WTC11 (cell line): ENCODE measurements at regions not wholly inside any gene's neighbourhood (a gene's known extent, or its start where the extent isn't known, plus 50 kb on each side); places are given as distances from the start of the nearest gene placed in this dataset.

ENCODE experiments used
- ATAC-seq: fragments of 200-7000 bp; cut with Tn5 transposase; 2 replicates; pipeline ENCODE4 v1.10.0; 2021; ENCODE audit warnings: mild to moderate bottlenecking, moderate library complexity
- CTCF ChIA-PET: fragments of 300-600 bp; sonication (Branson Sonifier 250); formaldehyde crosslinking; loops from one replicate; lab custom pipeline; 2021; ENCODE audit warnings: antibody characterized with exemption; lab: Charles Lee
- POLR2A ChIA-PET: fragments of 350-600 bp; sonication (Branson Sonifier 250); formaldehyde crosslinking; loops from one replicate; lab custom pipeline; 2021; ENCODE audit warnings: antibody characterized with exemption; lab: Charles Lee
- DNase-seq: peaks from one replicate; pipeline ENCODE4 v3.0.0; 2021; ENCODE audit warnings: low spot score
- H3K27ac Mint-ChIP-seq: 2 replicates; pipeline ENCODE4 v1.8.0; 2021; ENCODE audit warnings: mixed read lengths
- H3K27me3 Mint-ChIP-seq: 2 replicates; pipeline ENCODE4 v1.8.0; 2021; ENCODE audit warnings: low read depth, mild to moderate bottlenecking, moderate library complexity, mixed read lengths
- H3K36me3 Mint-ChIP-seq: 2 replicates; pipeline ENCODE4 v1.8.0; 2021; ENCODE audit warnings: mixed read lengths
- H3K4me1 Mint-ChIP-seq: 2 replicates; pipeline ENCODE4 v1.8.0; 2022; ENCODE audit warnings: mixed read lengths
- H3K4me3 Mint-ChIP-seq: 2 replicates; pipeline ENCODE4 v1.8.0; 2021; ENCODE audit warnings: mild to moderate bottlenecking, moderate library complexity, mixed read lengths
- H3K9me3 Mint-ChIP-seq: 2 replicates; pipeline ENCODE4 v1.8.0; 2021; ENCODE audit warnings: mixed read lengths
- E2F4 ChIP-seq: sonication (generic); formaldehyde crosslinking; IDR thresholded peaks from 2 replicates; pipeline ENCODE4 v1.8.1; 2022; ENCODE audit warnings: low read depth, mild to moderate bottlenecking, moderate library complexity, missing genetic modification reagents, borderline replicate concordance
- FOXJ3 ChIP-seq: sonication (generic); formaldehyde crosslinking; IDR thresholded peaks from 2 replicates; pipeline ENCODE4 v1.9.0; 2021; ENCODE audit warnings: missing genetic modification reagents, mild to moderate bottlenecking, borderline replicate concordance
- FOXP1 ChIP-seq: sonication (generic); formaldehyde crosslinking; IDR thresholded peaks from 2 replicates; pipeline ENCODE4 v1.8.0; 2022; ENCODE audit warnings: missing genetic modification reagents, mild to moderate bottlenecking, moderate library complexity, borderline replicate concordance
- GTF2I ChIP-seq: fragments of 250-450 bp; sonication (Bioruptor Pico); conservative IDR thresholded peaks from 2 replicates; pipeline ENCODE4 v1.4.0; 2021; ENCODE audit warnings: mild to moderate bottlenecking
- NFATC4 ChIP-seq: fragments of 250-450 bp; sonication (Bioruptor Pico); IDR thresholded peaks from 2 replicates; pipeline ENCODE4 v1.9.0; 2021; ENCODE audit warnings: mild to moderate bottlenecking
- NFE2L1 ChIP-seq: sonication (generic); formaldehyde crosslinking; IDR thresholded peaks from 2 replicates; pipeline ENCODE4 v1.8.1; 2023; ENCODE audit warnings: missing genetic modification reagents
- NR1H2 ChIP-seq: sonication (generic); formaldehyde crosslinking; IDR thresholded peaks from 2 replicates; pipeline ENCODE4 v1.9.0; 2021; ENCODE audit warnings: mild to moderate bottlenecking, moderate library complexity, missing genetic modification reagents
- RELA ChIP-seq: sonication (generic); formaldehyde crosslinking; IDR thresholded peaks from 2 replicates; pipeline ENCODE4 v1.8.1; 2022; ENCODE audit warnings: missing genetic modification reagents, mild to moderate bottlenecking, borderline replicate concordance
- SP1 ChIP-seq: sonication (generic); formaldehyde crosslinking; conservative IDR thresholded peaks from 2 replicates; pipeline ENCODE4 v1.8.1; 2022; ENCODE audit warnings: missing genetic modification reagents
- TCF7 ChIP-seq: sonication (generic); formaldehyde crosslinking; IDR thresholded peaks from 2 replicates; pipeline ENCODE4 v1.8.0; 2022; ENCODE audit warnings: mild to moderate bottlenecking, low read depth, missing genetic modification reagents, moderate library complexity
- TEAD1 ChIP-seq: sonication (generic); formaldehyde crosslinking; IDR thresholded peaks from 2 replicates; pipeline ENCODE4 v1.8.0; 2022; ENCODE audit warnings: mild to moderate bottlenecking, missing genetic modification reagents
- TEAD4 ChIP-seq: sonication (generic); formaldehyde crosslinking; IDR thresholded peaks from 2 replicates; pipeline ENCODE4 v1.8.0; 2022; ENCODE audit warnings: mild to moderate bottlenecking, missing genetic modification reagents
- ZBTB43 ChIP-seq: sonication (generic); formaldehyde crosslinking; IDR thresholded peaks from 2 replicates; pipeline ENCODE4 v1.8.1; 2023; ENCODE audit warnings: mild to moderate bottlenecking, missing genetic modification reagents
- ZNF121 ChIP-seq: sonication (generic); formaldehyde crosslinking; IDR thresholded peaks from 2 replicates; pipeline ENCODE4 v1.8.0; 2023; ENCODE audit warnings: missing genetic modification reagents
- ZNF317 ChIP-seq: sonication (generic); formaldehyde crosslinking; IDR thresholded peaks from 2 replicates; pipeline ENCODE4 v1.8.1; 2023; ENCODE audit warnings: low read depth, mild to moderate bottlenecking, moderate library complexity, missing genetic modification reagents, borderline replicate concordance
- ZNF423 ChIP-seq: fragments of 250-450 bp; sonication (Bioruptor Pico); IDR thresholded peaks from 2 replicates; pipeline ENCODE4 v2.1.2; 2022; ENCODE audit warnings: mild to moderate bottlenecking, moderate library complexity
- TF ChIP-seq, protein P1 (sequence below): sonication (generic); formaldehyde crosslinking; IDR thresholded peaks from 2 replicates; pipeline ENCODE4 v1.8.1; 2023; ENCODE audit warnings: mild to moderate bottlenecking, missing genetic modification reagents, moderate library complexity
- TF ChIP-seq, protein P2 (sequence below): sonication (generic); formaldehyde crosslinking; IDR thresholded peaks from 2 replicates; pipeline ENCODE4 v1.8.0; 2022; ENCODE audit warnings: mild to moderate bottlenecking, missing genetic modification reagents
- TF ChIP-seq, protein P3 (sequence below): sonication (generic); formaldehyde crosslinking; IDR thresholded peaks from 2 replicates; pipeline ENCODE4 v1.8.0; 2023; ENCODE audit warnings: missing genetic modification reagents
- TF ChIP-seq, protein P4 (sequence below): sonication (generic); formaldehyde crosslinking; IDR thresholded peaks from 2 replicates; pipeline ENCODE4 v1.8.0; 2022; ENCODE audit warnings: missing genetic modification reagents

GRCh38 chr1:36664571-36665287 is 182.0 kb upstream of the CSF3R start (continued):
- TF ChIP-seq RELA (no peak), ZNF121 (CRISPR knock-in tag) (no peak)

GRCh38 chr1:36663772-36664430 is 181.2 kb upstream of the CSF3R start:
- H3K4me3 Mint-ChIP-seq = no peak overlapping the region
- no peak for TF ChIP-seq SP1 (CRISPR knock-in tag)
- no peak for TF ChIP-seq FOXP1 (CRISPR knock-in tag)
- TF ChIP-seq, protein P1, sequence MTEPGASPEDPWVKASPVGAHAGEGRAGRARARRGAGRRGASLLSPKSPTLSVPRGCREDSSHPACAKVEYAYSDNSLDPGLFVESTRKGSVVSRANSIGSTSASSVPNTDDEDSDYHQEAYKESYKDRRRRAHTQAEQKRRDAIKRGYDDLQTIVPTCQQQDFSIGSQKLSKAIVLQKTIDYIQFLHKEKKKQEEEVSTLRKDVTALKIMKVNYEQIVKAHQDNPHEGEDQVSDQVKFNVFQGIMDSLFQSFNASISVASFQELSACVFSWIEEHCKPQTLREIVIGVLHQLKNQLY (CRISPR knock-in tag) = no peak
- TF ChIP-seq, protein P2, sequence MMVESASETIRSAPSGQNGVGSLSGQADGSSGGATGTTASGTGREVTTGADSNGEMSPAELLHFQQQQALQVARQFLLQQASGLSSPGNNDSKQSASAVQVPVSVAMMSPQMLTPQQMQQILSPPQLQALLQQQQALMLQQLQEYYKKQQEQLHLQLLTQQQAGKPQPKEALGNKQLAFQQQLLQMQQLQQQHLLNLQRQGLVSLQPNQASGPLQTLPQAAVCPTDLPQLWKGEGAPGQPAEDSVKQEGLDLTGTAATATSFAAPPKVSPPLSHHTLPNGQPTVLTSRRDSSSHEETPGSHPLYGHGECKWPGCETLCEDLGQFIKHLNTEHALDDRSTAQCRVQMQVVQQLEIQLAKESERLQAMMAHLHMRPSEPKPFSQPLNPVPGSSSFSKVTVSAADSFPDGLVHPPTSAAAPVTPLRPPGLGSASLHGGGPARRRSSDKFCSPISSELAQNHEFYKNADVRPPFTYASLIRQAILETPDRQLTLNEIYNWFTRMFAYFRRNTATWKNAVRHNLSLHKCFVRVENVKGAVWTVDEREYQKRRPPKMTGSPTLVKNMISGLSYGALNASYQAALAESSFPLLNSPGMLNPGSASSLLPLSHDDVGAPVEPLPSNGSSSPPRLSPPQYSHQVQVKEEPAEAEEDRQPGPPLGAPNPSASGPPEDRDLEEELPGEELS (CRISPR knock-in tag) = no peak
- TF ChIP-seq RELA = no peak
- H3K9me3 Mint-ChIP-seq = no peaks in the 10 kb centered on the region
- H3K4me1 Mint-ChIP-seq = no peaks in the 10 kb centered on the region
- ChIA-PET POLR2A (no interaction called here), CTCF (interaction anchor here (0.7 kb wide), 1 partner anchor 17 kb away, joined by 3 read pairs; no protein-coding TSS in a partner anchor)
- no peak overlapping the region for H3K27ac Mint-ChIP-seq
- ATAC-seq (no peak), DNase-seq (no peak)
- no peaks in the 10 kb centered on the region for H3K36me3 Mint-ChIP-seq
- peaks cover 6% of the 10 kb centered on the region for H3K27me3 Mint-ChIP-seq

GRCh38 chr1:36658838-36659237 is 176.1 kb upstream of the CSF3R start:
- POLR2A ChIA-PET = no interaction called here
- CTCF ChIA-PET = interaction anchor here (0.8 to 1.5 kb wide), 2 partner anchors 9 to 83 kb away, joined by 3 to 5 read pairs; no protein-coding TSS in a partner anchor
- no peaks in the 10 kb centered on the region for H3K4me1 Mint-ChIP-seq

GRCh38 chr1:36657826-36658225 is 175.1 kb upstream of the CSF3R start:
- CTCF ChIA-PET = interaction anchor here (1.0 to 1.5 kb wide), 2 partner anchors 10 to 142 kb away, joined by 3 to 5 read pairs; no protein-coding TSS in a partner anchor
- H3K27ac Mint-ChIP-seq = no peak overlapping the region
- ATAC-seq (no peak), DNase-seq (no peak)
- no peaks in the 10 kb centered on the region for H3K4me1 Mint-ChIP-seq
- H3K4me3 Mint-ChIP-seq = no peak overlapping the region
- peaks cover 5% of the 10 kb centered on the region; the same call in 1 of the 2 replicates for H3K27me3 Mint-ChIP-seq
- H3K36me3 Mint-ChIP-seq = no peaks in the 10 kb centered on the region
- no peaks in the 10 kb centered on the region for H3K9me3 Mint-ChIP-seq
- POLR2A ChIA-PET = no interaction called here
- TF ChIP-seq NFE2L1 (CRISPR knock-in tag) = no peak
- TF ChIP-seq, protein P3, sequence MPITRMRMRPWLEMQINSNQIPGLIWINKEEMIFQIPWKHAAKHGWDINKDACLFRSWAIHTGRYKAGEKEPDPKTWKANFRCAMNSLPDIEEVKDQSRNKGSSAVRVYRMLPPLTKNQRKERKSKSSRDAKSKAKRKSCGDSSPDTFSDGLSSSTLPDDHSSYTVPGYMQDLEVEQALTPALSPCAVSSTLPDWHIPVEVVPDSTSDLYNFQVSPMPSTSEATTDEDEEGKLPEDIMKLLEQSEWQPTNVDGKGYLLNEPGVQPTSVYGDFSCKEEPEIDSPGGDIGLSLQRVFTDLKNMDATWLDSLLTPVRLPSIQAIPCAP (CRISPR knock-in tag) = no peak
- no peak for TF ChIP-seq ZBTB43 (CRISPR knock-in tag)
- TF ChIP-seq E2F4 (CRISPR knock-in tag) = no peak
- no peak for TF ChIP-seq FOXP1 (CRISPR knock-in tag)
- no peak for TF ChIP-seq TEAD4 (CRISPR knock-in tag)
- no peak for TF ChIP-seq TEAD1 (CRISPR knock-in tag)
- TF ChIP-seq ZNF423 = no peak
- TF ChIP-seq, protein P4, sequence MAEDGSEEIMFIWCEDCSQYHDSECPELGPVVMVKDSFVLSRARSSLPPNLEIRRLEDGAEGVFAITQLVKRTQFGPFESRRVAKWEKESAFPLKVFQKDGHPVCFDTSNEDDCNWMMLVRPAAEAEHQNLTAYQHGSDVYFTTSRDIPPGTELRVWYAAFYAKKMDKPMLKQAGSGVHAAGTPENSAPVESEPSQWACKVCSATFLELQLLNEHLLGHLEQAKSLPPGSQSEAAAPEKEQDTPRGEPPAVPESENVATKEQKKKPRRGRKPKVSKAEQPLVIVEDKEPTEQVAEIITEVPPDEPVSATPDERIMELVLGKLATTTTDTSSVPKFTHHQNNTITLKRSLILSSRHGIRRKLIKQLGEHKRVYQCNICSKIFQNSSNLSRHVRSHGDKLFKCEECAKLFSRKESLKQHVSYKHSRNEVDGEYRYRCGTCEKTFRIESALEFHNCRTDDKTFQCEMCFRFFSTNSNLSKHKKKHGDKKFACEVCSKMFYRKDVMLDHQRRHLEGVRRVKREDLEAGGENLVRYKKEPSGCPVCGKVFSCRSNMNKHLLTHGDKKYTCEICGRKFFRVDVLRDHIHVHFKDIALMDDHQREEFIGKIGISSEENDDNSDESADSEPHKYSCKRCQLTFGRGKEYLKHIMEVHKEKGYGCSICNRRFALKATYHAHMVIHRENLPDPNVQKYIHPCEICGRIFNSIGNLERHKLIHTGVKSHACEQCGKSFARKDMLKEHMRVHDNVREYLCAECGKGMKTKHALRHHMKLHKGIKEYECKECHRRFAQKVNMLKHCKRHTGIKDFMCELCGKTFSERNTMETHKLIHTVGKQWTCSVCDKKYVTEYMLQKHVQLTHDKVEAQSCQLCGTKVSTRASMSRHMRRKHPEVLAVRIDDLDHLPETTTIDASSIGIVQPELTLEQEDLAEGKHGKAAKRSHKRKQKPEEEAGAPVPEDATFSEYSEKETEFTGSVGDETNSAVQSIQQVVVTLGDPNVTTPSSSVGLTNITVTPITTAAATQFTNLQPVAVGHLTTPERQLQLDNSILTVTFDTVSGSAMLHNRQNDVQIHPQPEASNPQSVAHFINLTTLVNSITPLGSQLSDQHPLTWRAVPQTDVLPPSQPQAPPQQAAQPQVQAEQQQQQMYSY = no peak
- no peak for TF ChIP-seq NFATC4 (CRISPR knock-in tag)
- no peak for TF ChIP-seq GTF2I (CRISPR knock-in tag)
- no peak for TF ChIP-seq ZNF317

More at GRCh38 chr1:36658838-36659237, 176.1 kb upstream of the CSF3R start:
- H3K27me3 Mint-ChIP-seq = peaks cover 5% of the 10 kb centered on the region; the same call in 1 of the 2 replicates
- no peaks in the 10 kb centered on the region for H3K36me3 Mint-ChIP-seq
- no peak overlapping the region for H3K27ac Mint-ChIP-seq
- TF ChIP-seq ZNF317 = no peak
- TF ChIP-seq TCF7 (CRISPR knock-in tag) = no peak
- no peak for TF ChIP-seq NR1H2 (CRISPR knock-in tag)
- TF ChIP-seq FOXJ3 (CRISPR knock-in tag) = no peak
- H3K4me3 Mint-ChIP-seq = no peak overlapping the region
- ATAC-seq = no peak
- H3K9me3 Mint-ChIP-seq = no peaks in the 10 kb centered on the region
- DNase-seq = no peak
